ENCODE measurements at regions not wholly inside any gene's neighbourhood (a gene's known extent, or its start where the extent isn't known, plus 50 kb on each side); places are given as distances from the start of the nearest gene placed in this dataset.
A peak's percentile ranks its signal among the peaks of the same experiment; 100 is the strongest.

DNA sequence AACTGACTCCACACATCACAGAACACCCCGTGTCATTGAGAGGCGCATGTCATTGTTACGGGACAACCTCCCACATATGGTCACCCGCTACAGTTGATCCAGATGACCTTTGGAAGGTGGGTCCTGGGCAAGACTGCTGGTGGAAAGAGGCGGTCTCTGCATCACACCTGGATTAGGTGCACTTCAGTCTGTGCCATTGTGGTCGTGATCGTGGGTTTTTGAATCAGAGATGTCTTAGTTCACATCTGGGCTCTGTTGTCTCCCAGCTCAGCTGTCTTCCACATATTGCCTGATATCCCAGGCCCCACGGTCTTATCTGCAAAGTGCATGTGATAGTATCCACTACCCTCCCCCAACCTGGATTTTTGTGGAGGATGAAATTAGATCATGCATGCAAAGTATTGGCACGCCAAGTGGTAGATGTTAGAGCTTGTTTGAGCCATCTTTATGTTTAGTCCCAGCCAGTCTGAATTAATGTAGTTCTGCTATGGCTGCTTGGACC lies 208.7 kb upstream of the FOXN3 start:
- DNase-seq, result no peak

DNA sequence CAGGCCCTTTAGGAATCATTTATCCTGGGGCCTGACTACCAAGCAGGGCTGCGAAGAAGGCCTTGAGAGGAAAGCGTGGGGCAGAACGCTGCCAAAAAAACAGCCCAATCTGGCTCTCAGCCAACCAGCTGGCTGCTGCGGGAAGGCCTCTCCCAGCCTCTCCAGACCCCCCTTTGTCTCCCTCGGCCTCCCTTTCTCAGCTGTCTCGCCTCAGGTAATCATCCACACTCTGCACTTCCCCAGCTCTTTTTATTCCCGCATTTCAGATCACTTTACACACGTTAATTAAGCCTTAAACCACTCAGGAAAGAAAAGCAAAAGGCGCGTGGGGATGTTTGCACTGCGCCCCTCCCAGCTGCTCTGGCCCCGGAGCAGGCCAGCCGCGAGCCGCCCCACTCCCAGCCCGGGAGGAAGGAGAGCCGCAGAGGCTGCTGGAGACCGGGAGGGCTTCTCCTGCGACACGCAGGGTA lies 208.2 kb upstream of the FOXN3 start:
- peak; percentile 30 to 51 for DNase-seq

DNA sequence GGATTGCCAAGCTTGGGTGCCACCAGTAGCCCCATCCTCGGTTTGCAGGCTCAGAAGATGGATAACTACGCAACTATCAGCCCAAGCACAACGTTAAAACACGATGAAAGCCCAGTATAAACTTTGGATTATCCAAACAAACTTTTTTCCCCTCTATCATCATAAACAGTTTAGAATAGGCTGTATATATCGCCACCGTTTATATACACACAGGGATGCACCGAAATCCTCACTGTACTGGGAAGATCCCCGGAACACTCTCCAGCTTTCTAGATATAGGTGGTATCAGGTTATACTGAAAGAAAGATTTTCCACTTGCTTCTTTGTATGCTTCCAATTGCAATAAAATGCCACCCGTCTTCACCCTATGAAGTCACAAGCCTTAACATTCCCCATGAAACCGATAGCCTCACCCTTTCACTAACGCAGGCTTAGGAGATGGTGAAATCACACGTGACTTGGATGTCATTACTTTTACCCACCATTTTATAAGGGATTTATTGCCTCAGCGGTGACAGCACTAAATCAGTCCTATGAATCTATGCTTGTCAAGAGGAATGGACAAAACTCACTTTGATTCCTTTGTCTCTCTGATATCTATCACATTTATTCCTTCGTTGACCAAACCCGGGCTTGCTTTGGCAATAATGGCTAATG lies 207.6 kb upstream of the FOXN3 start:
- peak; percentile 25 to 40 for DNase-seq

DNA sequence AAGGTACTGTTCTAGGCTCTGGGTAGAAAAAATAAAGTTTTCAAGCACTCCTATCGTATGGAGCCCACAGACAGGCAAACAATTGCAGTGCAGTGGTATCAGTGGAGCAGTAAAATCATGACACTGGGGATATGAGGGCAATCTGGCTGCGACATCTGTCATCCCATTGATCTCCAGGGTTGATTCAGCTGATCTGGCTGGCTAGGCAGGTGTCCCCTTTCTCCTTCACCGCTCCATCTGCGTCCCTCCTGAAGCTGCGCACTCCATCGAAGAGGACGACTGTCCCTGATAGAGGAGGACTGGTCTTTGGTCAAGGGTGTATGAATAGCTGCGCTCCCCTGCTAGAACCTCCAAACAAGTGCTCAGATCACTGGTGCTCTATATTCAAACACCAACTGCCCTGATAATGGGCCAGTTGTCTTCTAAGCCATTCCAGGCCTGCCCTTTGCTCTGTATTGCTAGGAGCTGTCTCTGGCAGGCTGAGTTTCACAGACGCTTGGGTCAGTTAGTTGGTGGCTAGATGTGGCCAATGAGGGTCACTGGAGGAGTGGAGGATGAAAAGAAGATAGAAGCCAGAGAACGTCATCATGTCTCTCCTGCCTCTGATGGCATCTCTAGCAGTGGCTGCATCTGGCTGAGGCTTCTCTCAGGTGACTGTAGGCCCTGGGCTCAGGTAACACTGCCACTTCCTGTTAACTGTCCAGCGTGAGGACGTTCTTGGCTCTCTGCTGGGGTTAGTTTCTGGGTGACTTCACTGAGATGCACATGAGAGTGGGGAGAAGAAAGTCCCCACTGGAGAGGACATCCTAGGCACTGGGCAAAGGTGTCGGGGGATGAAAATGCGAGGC lies 205.0 kb upstream of the FOXN3 start:
- peak in 1 of 2 experiments; percentile 25 for DNase-seq

DNA sequence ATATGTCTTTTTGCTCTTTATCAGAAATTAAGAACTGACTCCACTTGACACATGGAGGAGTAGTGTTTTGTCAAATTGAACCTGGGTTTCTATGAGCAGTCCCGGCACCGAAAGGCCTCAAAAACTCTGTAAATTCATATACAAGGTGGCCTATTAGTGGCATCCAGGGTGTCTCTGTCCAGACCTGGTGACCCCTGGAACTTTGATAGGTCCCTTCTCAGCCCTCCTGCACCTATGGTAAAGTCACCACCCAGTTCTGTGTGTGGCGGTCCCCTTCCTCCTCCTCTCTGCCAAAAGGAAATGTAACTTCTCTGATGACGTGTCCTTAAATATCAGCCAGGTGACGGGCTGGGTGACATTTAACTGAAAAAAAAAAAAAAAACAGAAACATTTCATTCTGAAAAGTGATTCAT lies 204.0 kb upstream of the FOXN3 start:
- no peak for DNase-seq

DNA sequence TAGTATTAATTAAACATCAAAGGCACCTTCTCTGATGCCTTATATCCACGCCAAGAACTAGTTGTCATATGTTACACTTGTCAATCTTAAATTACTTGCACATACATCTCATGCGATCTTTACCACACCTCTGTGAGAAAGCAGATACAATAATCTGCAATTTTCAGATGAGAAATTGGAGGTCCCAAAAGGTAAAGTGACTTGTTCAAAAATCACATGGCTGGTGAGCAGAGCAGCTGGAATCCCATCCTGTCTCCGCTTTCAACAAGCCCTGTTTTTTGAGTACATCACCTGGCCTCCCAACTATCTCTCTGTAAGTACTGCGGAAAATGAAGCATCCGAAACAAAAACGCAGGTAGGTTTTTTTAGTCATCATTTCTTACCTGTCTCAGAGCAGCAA lies 203.4 kb upstream of the FOXN3 start:
- DNase-seq, result no peak

DNA sequence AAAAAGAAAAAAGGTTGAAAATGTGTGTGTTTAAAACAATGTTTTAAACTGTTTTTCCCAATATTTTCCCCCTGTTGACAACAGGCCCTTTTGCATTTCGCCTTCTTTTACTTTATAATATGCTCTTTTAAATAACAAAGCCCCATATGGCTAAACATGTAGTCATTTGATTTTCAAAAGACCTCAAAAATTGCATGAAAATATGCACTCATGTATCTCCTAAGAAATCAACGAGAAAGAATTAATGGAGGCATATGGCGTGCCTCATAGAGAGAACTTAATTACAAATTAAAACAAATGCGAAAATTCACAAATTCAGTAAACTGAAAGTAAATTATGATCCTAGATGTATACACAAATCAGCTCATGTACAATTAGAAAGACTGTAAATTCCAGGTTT lies 202.6 kb upstream of the FOXN3 start:
- DNase-seq, result no peak

DNA sequence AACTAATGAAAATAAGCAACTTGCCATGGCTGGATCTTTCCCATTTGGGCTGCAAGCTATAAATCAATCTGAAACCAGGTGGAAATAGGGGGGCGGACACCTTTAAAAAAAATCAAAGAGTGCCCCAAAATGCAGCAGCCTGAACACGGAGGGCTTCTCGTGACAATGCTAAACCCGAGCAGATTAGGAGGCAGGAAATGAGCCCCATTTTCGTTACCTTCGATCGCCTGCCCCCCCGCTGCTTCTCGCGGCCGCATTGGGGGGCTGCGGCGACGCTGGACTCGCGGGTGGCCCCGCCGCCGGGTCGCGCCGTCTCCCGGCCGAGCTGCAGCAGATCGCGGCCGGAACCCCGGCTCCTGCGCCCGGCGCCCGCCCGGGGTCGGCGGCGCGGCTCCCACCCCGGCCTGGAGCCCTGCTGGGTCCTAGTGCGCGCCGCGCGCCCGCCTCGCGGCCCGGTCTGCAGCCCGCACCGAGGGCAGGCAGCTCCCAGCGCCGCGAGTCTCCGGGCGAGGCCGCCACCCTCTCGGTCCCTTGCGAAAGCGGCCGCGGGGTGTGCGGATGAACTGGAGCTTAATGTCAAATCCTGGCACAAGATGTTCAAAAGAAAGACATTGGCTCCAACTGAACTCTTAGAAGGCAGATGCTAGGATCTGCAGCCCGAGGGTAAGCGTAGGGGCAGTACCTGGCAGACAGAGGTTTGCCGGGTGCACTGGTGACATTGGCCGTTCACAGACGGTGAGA lies 201.9 kb upstream of the FOXN3 start:
- DNase-seq, result peak; percentile 53 to 75

DNA sequence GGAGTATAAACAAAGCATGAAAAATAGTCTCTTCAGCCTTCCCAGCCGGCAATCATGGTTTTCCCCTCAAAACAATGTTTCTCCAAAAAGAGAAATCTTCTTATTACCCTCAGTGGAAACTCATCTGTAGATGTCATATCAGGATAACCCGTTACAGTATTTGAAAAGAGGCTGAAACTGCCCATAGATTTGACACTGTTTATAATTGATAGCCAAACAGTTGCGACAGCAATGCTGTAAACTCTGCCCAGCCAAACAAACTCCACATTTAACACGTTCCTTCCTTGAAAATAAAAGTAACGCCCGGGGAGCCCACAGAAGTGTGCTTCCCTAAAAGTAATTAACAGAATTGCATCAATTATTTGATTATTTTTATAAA lies 201.3 kb upstream of the FOXN3 start:
- no peak for DNase-seq

DNA sequence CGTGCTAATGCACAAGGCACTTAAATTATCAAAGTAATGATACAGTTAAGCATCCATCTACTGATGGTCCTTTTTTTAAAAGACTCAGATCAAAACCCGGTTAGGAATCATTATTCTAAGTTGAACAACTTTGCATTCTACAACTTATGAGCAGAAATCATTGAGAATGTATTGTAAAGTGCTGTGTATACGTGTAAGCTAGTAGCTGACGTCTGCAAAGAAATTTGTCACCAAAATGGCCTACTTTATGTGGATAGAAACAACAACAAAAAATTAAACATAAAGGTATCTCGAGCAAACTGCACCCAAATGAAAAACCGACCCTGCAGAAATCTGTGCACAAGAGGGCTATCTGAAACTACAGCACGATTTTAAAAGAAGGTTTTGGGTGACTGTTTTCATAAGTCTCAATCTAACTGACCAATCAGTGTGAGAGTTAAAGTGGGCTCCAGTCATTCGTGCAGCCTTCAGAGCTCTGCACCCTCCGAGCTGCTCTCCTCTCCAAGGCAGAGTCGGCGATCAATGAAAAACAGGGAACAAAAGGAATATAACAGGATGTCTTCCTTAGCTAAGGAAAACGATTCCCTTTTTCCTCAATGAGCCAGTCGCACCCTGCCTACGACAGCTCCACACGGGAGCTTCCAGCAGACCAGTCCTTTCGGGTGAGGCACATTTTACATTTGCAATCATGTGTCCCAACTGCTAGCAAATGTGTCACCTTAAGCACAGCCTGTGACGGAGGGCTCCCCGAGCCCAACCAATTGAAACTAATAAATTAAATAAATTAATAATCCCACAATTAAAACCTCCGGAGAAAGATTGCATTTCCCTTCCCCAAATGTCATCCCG lies 200.7 kb upstream of the FOXN3 start:
- peak; percentile 30 to 45 for DNase-seq

DNA sequence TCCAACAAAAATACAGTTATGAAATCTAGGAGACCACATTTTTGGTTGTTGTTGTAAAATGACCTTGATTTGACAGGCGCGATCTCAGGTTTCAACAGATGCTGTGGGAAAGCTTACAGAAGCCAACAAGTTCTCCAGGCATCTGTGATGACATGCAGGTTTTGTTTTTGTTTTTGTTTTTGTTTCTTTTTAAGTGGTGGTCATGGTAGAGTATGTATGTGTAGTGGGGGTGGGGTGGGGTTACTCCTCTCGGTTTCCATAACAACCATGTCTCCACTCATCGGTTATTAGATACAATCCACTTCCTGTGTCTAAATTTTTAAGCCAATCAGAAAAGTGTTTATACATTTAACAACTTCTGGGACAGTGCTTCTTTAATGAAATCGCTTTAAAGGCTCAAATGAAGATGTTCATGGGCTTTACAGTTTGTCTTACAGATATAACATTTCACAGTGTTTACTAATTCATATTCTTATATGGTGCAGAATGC lies 199.9 kb upstream of the FOXN3 start:
- no peak for DNase-seq

DNA sequence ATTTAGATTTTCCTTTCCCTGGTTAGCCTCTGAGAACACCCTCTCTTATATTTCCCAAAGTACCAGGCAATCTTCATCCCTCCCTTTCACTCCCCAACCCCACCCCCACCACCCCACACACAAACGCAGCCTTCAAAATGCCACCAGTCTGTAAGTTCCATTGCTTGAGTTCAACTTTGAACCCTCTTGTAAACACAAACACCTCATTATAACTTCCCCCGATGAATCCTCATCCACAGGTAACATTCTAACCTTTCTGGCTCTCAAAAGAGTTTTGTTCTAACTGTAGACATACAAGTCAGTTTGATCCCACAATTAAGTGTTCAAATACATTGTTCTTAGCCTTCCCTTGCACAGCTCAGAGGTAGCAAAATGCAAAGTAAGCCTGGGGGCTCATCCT lies 199.4 kb upstream of the FOXN3 start:
- DNase-seq, result no peak

DNA sequence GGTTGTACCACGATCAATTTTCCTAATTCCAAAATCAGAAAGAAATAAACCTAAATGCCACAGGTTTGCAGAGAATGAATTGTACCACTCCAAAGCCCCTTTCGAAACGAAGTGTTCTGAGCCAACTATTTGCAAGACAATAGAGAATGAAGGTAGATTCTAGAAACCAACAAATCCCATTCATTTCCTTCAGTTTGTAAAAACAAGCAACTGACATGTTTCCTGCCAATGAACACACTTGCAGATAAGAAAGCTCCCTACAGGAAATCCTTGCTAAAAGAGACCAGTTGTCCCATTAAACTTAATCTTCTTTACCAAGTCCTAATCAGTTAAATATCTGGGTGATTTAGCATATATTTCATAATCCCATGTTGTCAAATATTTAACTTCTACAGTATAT lies 198.4 kb upstream of the FOXN3 start:
- no peak for DNase-seq

DNA sequence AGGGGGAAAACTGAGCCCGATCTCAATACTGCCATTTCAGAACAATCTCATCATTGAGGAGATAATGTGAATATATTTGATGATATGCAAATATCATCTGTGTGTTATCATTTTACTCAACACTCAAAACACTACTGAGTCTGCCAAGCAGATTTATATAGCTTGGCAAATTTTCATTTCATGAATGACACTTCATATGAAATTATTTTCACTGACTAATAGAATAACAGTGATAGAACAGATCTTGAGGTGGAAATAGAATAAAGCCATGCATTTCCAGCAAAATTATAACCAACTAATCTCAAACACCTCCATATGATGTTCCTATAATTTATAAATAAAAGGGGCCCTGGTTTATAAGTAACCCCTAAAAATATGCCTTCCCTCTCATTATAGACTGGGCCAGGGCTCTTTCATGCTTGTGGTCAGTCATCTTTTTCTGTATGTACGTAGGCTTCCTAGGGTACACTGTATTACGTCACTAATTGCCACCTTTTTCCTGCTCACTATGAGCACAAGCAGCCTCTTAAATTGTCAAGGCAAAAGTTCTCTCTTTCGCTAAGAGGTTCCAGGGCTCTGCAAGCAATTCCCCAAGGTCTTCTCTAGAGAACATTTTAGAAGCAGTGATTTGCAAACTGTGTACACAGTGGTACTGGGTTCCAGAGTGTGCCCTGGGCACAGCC lies 197.1 kb upstream of the FOXN3 start:
- no peak for DNase-seq

DNA sequence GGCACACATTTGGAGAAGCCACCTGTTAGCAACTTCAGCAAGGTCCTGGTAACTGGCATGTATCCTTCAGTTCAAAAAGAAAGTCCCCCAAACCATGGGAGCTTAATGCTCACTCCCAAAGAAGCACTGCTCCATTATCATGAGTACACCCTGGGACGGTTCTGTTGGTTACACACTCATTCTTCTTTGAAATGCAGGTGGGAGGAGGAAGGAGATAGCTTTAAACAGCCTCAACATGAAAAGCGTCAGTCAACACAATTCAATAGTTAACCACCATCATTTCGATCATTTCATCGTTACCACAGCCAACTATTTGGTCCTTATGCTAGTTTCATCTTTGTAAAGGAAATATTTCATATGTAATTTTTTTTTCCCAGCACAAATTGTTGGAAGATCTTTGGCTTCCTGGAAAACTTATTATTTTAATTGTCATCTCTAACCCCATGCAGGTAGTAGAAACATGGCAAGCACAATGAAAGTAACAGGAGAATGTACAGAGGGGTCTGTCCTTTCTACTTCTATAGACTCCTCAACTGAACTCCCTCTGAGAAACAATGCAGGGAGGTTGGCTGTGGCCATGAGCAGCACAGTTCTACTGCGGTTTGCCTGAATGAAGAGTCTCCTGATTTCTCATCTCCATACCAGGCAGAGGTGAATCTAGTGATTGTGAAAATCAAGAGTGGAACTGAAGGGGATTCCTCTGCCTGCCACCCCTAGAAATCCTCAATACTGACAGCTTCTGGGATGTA lies 196.4 kb upstream of the FOXN3 start:
- no peak for DNase-seq

DNA sequence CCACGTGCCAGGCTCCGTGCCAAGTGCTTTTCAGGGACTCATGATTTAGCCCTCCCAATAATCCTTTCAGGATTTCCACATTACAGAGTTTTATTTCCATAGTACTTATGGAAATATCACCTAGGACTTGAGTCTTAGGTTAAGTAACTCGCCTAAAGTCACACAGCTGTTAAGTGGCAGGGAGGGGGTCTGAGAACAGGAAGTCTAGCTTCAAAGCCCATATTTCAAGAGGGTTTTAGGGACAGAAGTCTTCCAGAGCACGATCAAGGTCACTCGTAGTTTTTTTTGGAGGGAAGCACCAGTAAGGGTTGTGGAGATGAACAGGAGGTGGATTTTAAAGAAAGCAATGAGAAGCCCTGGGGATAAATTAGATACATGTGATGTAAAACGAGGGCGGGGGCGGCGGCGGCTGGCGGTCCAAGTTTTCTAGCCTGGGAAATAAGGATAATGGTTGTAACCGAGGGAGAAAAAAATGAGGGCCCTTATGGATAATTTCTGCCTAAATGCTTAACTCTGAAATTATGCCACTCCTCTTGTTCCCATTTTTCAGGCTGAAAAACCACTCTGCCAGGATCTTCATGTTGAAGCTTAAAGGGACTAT lies 192.6 kb upstream of the FOXN3 start:
- DNase-seq, result no peak

DNA sequence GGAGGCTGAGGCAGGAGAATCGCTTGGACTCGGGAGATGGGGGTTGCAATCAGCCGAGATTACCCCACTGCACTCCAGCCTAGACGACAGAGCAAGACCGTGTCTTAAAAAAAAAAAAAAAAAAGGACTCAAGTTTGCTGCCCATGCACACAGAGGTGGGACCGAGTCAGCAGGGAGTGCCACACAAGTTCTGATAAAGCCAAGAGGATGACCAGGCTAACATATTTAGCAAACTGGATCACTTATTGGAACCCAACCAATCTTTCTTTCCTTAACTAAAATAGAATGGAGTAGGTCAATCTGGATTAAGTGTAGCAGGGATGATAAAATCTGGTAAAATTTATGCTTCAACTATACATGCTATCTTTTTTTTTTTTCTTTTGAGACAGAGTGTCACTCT lies 190.4 kb upstream of the FOXN3 start:
- DNase-seq, result no peak

DNA sequence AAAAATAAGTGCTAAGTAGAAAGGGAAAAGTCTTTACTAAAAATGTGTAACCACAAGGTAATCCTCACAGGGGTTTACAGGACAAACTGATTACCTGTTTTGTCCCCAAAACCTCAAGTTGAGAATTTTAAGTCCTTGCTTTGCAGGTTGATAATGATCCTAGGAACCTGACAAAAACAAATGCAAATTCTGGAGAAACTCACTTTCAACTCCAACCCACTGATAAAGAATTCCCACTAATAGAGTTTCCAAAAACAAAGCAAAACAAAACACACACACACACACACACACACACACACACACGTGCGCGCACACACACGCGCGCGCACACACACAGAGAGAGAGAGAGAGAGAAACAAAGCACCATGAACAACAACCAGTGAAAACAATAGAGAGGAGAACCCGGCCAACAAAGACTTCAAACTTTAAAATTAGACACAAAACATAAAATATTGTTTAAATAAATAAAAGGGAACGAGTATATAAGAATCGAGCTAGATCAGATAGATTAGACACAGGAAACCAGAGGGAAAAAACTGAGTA lies 187.0 kb upstream of the FOXN3 start:
- no peak for DNase-seq

DNA sequence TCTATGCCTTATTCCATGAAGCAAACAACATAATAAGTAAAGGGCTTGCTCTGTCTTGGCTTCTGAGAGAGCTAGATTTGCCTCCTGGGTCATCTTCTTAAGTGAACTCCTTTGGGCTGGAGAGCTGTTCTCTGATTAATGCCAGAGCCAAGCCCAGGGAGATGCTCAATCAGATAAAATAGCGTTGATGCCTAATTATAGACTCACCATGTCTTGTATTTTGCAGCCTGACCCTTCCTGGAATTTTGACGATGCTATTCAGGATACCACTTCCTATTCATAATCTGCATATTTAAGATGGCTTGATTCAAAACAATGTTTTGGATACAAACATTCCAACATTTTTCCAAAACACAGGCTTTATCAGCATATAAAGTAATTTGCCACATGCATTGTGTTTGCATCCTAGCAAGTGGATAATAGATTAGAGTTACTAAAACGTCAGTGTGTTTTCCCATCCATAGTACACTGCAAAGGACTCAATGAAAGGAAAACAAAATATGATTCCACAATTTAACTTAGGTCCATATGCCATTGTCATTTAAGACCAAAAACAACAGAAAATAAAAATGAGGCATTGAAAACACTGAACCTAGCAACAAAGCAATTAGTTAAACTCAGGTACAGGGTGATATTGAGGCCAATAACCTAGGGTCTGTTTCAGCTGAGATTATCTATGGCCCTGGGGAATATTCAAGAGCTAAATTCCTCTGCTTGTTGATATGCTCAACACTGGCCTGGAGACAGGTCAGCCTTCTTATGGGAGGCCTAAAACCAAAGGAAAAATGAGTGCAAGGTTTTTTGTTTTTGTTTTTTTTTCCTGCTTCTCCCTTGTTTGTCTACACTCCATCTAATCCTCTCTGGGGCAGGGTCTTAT lies 184.2 kb upstream of the FOXN3 start:
- DNase-seq, result no peak
